ENCODE measurements at regions not wholly inside any gene's neighbourhood (a gene's known extent, or its start where the extent isn't known, plus 50 kb on each side); places are given as distances from the start of the nearest gene placed in this dataset.

DNA sequence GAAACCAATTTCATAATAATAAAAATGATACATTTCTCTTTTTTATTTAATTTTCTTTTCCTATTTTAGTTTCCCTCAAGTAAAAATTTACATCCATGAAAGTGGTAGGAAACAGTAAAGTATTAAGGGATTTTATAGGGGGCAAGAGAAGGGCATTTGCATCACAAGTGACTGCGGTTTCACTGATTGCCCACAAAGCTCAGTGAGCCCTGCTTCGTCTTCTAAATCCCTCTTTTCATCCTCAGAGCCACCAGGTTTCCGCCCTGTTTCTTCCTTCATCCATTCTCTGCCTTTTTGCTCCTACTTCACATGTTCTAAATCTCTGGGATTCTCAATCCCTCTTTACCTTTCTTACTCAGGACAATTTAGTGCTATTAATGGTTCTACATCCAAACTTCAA, 491.4 kb downstream of the LRRC70 start:
- TF ChIP-seq, protein P1, sequence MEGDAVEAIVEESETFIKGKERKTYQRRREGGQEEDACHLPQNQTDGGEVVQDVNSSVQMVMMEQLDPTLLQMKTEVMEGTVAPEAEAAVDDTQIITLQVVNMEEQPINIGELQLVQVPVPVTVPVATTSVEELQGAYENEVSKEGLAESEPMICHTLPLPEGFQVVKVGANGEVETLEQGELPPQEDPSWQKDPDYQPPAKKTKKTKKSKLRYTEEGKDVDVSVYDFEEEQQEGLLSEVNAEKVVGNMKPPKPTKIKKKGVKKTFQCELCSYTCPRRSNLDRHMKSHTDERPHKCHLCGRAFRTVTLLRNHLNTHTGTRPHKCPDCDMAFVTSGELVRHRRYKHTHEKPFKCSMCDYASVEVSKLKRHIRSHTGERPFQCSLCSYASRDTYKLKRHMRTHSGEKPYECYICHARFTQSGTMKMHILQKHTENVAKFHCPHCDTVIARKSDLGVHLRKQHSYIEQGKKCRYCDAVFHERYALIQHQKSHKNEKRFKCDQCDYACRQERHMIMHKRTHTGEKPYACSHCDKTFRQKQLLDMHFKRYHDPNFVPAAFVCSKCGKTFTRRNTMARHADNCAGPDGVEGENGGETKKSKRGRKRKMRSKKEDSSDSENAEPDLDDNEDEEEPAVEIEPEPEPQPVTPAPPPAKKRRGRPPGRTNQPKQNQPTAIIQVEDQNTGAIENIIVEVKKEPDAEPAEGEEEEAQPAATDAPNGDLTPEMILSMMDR (IDR thresholded peaks at IDR 0.05; ENCODE audit: low read length) = no peak
- TF ChIP-seq EZH2 (optimal IDR thresholded peaks at IDR 0.05; ENCODE audit: low read depth, low read length) = no peak
